ENCODE measurements at regions not wholly inside any gene's neighbourhood (a gene's known extent, or its start where the extent isn't known, plus 50 kb on each side); places are given as distances from the start of the nearest gene placed in this dataset.

GRCh38 chr2:122422384-122422991, 667.0 kb downstream of the TSN start:
- FAIRE-seq (no peak), DNase-seq (ENCODE audit: low read depth) (peak; percentile 34)
- Histone ChIP-seq H3K36me3 (ENCODE audit: control insufficient read depth, insufficient read depth, low read length) (no peaks in the 10 kb centered on the region), H3K4me3 (ENCODE audit: low read depth, low read length) (no peak overlapping the region), H3K27me3 (ENCODE audit: control insufficient read depth, insufficient read depth, low read length) (no peaks in the 10 kb centered on the region)
- TF ChIP-seq, protein P1, sequence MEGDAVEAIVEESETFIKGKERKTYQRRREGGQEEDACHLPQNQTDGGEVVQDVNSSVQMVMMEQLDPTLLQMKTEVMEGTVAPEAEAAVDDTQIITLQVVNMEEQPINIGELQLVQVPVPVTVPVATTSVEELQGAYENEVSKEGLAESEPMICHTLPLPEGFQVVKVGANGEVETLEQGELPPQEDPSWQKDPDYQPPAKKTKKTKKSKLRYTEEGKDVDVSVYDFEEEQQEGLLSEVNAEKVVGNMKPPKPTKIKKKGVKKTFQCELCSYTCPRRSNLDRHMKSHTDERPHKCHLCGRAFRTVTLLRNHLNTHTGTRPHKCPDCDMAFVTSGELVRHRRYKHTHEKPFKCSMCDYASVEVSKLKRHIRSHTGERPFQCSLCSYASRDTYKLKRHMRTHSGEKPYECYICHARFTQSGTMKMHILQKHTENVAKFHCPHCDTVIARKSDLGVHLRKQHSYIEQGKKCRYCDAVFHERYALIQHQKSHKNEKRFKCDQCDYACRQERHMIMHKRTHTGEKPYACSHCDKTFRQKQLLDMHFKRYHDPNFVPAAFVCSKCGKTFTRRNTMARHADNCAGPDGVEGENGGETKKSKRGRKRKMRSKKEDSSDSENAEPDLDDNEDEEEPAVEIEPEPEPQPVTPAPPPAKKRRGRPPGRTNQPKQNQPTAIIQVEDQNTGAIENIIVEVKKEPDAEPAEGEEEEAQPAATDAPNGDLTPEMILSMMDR (IDR thresholded peaks at IDR 0.05; ENCODE audit: insufficient read depth, low read length, severe bottlenecking), result no peak

DNA sequence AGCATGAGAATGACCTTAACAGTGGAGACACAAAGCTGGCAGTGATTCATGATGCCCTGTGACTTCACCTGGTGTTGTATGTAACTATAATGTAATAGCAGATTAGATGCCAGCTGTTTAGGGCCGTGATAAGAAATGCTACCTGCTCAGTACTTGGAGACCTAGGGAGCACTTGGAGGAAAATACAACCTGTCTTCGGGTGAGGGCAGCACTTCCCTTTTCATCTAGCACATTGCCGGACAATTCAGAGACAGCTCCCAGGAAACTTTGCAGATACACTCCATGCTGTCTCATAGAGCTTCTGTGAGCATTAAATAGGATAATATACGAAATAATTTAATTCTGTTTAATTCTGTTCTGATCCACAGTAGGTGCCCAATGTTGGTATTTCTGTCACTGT, 668.5 kb downstream of the TSN start:
- TF ChIP-seq, protein P1 (IDR thresholded peaks at IDR 0.05; ENCODE audit: insufficient read depth, low read length, severe bottlenecking), result no peak
- FAIRE-seq, result no peak
- no peak overlapping the region for H3K4me3 ChIP-seq (ENCODE audit: low read depth, low read length)
- H3K27me3 ChIP-seq (ENCODE audit: control insufficient read depth, insufficient read depth, low read length), result no peaks in the 10 kb centered on the region
- DNase-seq (ENCODE audit: low read depth), result no peak
- no peaks in the 10 kb centered on the region for H3K36me3 ChIP-seq (ENCODE audit: control insufficient read depth, insufficient read depth, low read length)

GRCh38 chr2:122433123-122433754, 677.8 kb downstream of the TSN start:
- TF ChIP-seq, protein P1 (IDR thresholded peaks at IDR 0.05; ENCODE audit: insufficient read depth, low read length, severe bottlenecking), result no peak
- FAIRE-seq (no peak), DNase-seq (ENCODE audit: low read depth) (peak; percentile 44)
- Histone ChIP-seq H3K36me3 (ENCODE audit: control insufficient read depth, insufficient read depth, low read length) (no peaks in the 10 kb centered on the region), H3K4me3 (ENCODE audit: low read depth, low read length) (no peak overlapping the region), H3K27me3 (ENCODE audit: control insufficient read depth, insufficient read depth, low read length) (no peaks in the 10 kb centered on the region)

- FAIRE-seq (no peak), DNase-seq (ENCODE audit: low read depth) (no peak)
- Histone ChIP-seq H3K36me3 (ENCODE audit: control insufficient read depth, insufficient read depth, low read length) (no peaks in the 10 kb centered on the region), H3K4me3 (ENCODE audit: low read depth, low read length) (no peak overlapping the region), H3K27me3 (ENCODE audit: control insufficient read depth, insufficient read depth, low read length) (no peaks in the 10 kb centered on the region)
- TF ChIP-seq, protein P1 (IDR thresholded peaks at IDR 0.05; ENCODE audit: insufficient read depth, low read length, severe bottlenecking), result no peak
Observed at GRCh38 chr2:122445003-122445402, 689.6 kb downstream of the TSN start.

DNA sequence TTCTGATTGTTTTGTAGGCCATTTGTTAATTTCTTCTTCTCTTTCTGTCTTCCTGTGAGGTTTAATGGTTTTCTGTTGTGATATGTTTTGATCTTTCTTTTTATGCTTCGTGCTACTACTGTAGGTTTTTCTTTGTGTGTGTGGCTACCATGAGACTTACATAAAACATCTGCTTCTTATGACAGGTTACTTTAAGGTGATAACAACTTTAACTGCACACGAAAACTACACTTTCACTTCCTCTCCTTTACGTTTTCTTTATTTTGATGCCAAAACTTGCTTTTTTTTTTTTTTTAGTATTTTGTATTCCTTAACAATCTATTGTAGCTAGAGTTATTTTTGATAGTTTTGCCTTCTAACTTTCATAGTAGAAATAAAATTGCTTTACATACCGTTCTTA, 691.3 kb downstream of the TSN start:
- TF ChIP-seq, protein P1 (IDR thresholded peaks at IDR 0.05; ENCODE audit: insufficient read depth, low read length, severe bottlenecking), result no peak
- H3K27me3 ChIP-seq (ENCODE audit: control insufficient read depth, insufficient read depth, low read length), result no peaks in the 10 kb centered on the region
- H3K36me3 ChIP-seq (ENCODE audit: control insufficient read depth, insufficient read depth, low read length), result no peaks in the 10 kb centered on the region
- no peak overlapping the region for H3K4me3 ChIP-seq (ENCODE audit: low read depth, low read length)
- FAIRE-seq, result no peak
- no peak for DNase-seq (ENCODE audit: low read depth)

DNA sequence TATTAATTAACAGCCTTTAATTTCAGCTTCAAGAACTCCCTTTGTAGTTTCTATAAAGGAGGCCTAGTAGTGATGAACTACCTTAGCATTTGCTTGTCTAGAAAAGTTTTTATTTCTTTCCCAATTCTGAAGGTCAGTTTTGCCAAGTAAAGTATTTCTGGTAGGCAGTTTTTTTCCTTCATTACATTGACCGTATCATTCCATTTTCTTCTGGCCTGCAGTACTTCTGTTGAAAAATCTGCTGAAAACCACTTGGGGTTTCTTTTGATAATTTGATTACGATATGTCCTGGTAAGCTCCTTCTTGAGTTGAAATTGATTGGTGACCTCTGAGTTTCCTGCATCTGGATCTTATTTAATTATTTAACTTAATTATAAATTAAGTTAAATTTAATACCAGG, 691.8 kb downstream of the TSN start:
- H3K4me3 ChIP-seq (ENCODE audit: low read depth, low read length), result no peak overlapping the region
- no peaks in the 10 kb centered on the region for H3K27me3 ChIP-seq (ENCODE audit: control insufficient read depth, insufficient read depth, low read length)
- FAIRE-seq, result no peak
- no peak for DNase-seq (ENCODE audit: low read depth)
- TF ChIP-seq, protein P1 (IDR thresholded peaks at IDR 0.05; ENCODE audit: insufficient read depth, low read length, severe bottlenecking), result no peak
- H3K36me3 ChIP-seq (ENCODE audit: control insufficient read depth, insufficient read depth, low read length), result no peaks in the 10 kb centered on the region

Data from bronchial epithelial cell (primary cell).